SH-SY5Y (cell line): ENCODE measurements at regions not wholly inside any gene's neighbourhood (a gene's known extent, or its start where the extent isn't known, plus 50 kb on each side); places are given as distances from the start of the nearest gene placed in this dataset.

ENCODE experiments used
- GATA2 ChIP-seq: IDR thresholded peaks from 2 replicates; pipeline ENCODE4 v1.6.1; 2011; ENCODE audit warnings: mild to moderate bottlenecking, low read depth, low read length
- GATA3 ChIP-seq: IDR thresholded peaks from 2 replicates; pipeline ENCODE4 v1.6.1; 2011; ENCODE audit warnings: low read depth, mild to moderate bottlenecking, low read length, moderate library complexity

DNA sequence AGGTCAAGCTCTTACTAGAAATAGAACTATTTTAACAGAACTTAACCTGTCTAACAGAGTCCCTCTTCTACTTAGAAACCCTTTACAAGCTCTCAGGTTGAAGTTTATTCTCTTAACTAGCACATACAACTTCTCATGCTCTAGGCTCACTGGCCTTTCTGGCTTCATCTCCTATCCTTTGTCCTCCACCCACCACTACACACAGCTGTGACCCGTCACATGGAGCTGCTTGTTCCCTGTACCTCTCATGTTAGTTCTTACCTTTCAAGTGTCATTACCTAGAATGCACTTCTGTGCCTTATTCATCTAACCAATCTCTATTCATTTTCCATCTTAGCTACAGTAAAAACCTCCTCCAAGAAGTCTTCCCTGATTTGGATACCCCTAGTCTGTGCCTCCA is 89.4 kb upstream of the APC start:
- TF ChIP-seq GATA3: no peak
- no peak for TF ChIP-seq GATA2
